SK-N-SH treated with all-trans-retinoic acid at 6 μM for 48 hours (cell line): ENCODE measurements at regions not wholly inside any gene's neighbourhood (a gene's known extent, or its start where the extent isn't known, plus 50 kb on each side); places are given as distances from the start of the nearest gene placed in this dataset.

Source experiments
- ATAC-seq: fragments of 200-7000 bp; cut with Tn5 transposase; 3 replicates; pipeline ENCODE4 v1.9.1; 2020; ENCODE audit warnings: mild to moderate bottlenecking, moderate library complexity
- ARNTL ChIP-seq: fragments of 450-650 bp; formaldehyde crosslinking; IDR thresholded peaks from 2 replicates; pipeline ENCODE4 v1.5.0; 2020; ENCODE audit warnings: low read depth, mild to moderate bottlenecking, moderate library complexity, borderline replicate concordance
- CSDC2 ChIP-seq: fragments of 250-450 bp; sonication (Bioruptor Pico); IDR thresholded peaks from 2 replicates; pipeline ENCODE4 v1.5.0; 2020; ENCODE audit warnings: mild to moderate bottlenecking, moderate library complexity
- ESRRG ChIP-seq: fragments of 250-450 bp; sonication (Bioruptor Pico); IDR thresholded peaks from 2 replicates; pipeline ENCODE4 v1.6.1; 2021; ENCODE audit warnings: mild to moderate bottlenecking
- GLIS3 ChIP-seq: fragments of 250-450 bp; sonication (Bioruptor Pico); IDR thresholded peaks from 2 replicates; pipeline ENCODE4 v1.5.0; 2020; ENCODE audit warnings: mild to moderate bottlenecking, moderate library complexity
- ISL1 ChIP-seq: fragments of 250-450 bp; sonication (Bioruptor Pico); IDR thresholded peaks from 2 replicates; pipeline ENCODE4 v2.1.2; 2022; ENCODE audit warnings: mild to moderate bottlenecking, moderate library complexity
- OSR1 ChIP-seq: fragments of 250-450 bp; sonication (Bioruptor Pico); IDR thresholded peaks from 2 replicates; pipeline ENCODE4 v1.8.0; 2022; ENCODE audit warnings: moderate library complexity, mild to moderate bottlenecking, inconsistent platforms
- POU6F1 ChIP-seq: fragments of 250-450 bp; sonication (Bioruptor Pico); IDR thresholded peaks from 2 replicates; pipeline ENCODE4 v1.8.0; 2021; ENCODE audit warnings: low read depth, mild to moderate bottlenecking, moderate library complexity, borderline replicate concordance
- RARB ChIP-seq: fragments of 250-450 bp; sonication (Bioruptor Pico); IDR thresholded peaks from 2 replicates; pipeline ENCODE4 v1.8.0; 2021; ENCODE audit warnings: mild to moderate bottlenecking, moderate library complexity
- SNAI2 ChIP-seq: fragments of 250-450 bp; sonication (Bioruptor Pico); IDR thresholded peaks from 2 replicates; pipeline ENCODE4 v1.5.0; 2020; ENCODE audit warnings: mild to moderate bottlenecking, moderate library complexity
- TCF4 ChIP-seq: fragments of 250-450 bp; sonication (Bioruptor Pico); IDR thresholded peaks from 2 replicates; pipeline ENCODE4 v1.8.0; 2021; ENCODE audit warnings: mild to moderate bottlenecking, moderate library complexity, borderline replicate concordance
- TOX ChIP-seq: fragments of 250-450 bp; sonication (Bioruptor Pico); IDR thresholded peaks from 2 replicates; pipeline ENCODE4 v1.8.0; 2021; ENCODE audit warnings: mild to moderate bottlenecking, moderate library complexity, borderline replicate concordance
- TSHZ2 ChIP-seq: fragments of 250-450 bp; sonication (Bioruptor Pico); IDR thresholded peaks from 2 replicates; pipeline ENCODE4 v1.5.0; 2020; ENCODE audit warnings: mild to moderate bottlenecking, moderate library complexity
- ZC3H10 ChIP-seq: fragments of 250-450 bp; sonication (Bioruptor Pico); IDR thresholded peaks from 2 replicates; pipeline ENCODE4 v1.5.1; 2021; ENCODE audit warnings: mild to moderate bottlenecking, moderate library complexity
- ZFP30 ChIP-seq: fragments of 450-650 bp; formaldehyde crosslinking; IDR thresholded peaks from 2 replicates; pipeline ENCODE4 v1.5.0; 2022; ENCODE audit warnings: mild to moderate bottlenecking, moderate library complexity
- ZNF565 ChIP-seq: fragments of 450-650 bp; formaldehyde crosslinking; conservative IDR thresholded peaks from 2 replicates; pipeline ENCODE4 v1.5.0; 2020; ENCODE audit warnings: low read depth, mild to moderate bottlenecking, moderate library complexity
- ZNF8 ChIP-seq: fragments of 450-650 bp; formaldehyde crosslinking; IDR thresholded peaks from 2 replicates; pipeline ENCODE4 v1.5.0; 2020; ENCODE audit warnings: mild to moderate bottlenecking, moderate library complexity
- TF ChIP-seq, protein P1 (sequence below): fragments of 250-450 bp; sonication (Bioruptor Pico); IDR thresholded peaks from 2 replicates; pipeline ENCODE4 v1.5.1; 2021; ENCODE audit warnings: mild to moderate bottlenecking, moderate library complexity
- TF ChIP-seq, protein P2 (sequence below): fragments of 250-450 bp; sonication (Bioruptor Pico); IDR thresholded peaks from 2 replicates; pipeline ENCODE4 v1.8.0; 2020; ENCODE audit warnings: mild to moderate bottlenecking, moderate library complexity, borderline replicate concordance

GRCh38 chr1:83103341-83103740, 895.6 kb downstream of the TTLL7 start:
- no peak; the same call in 2 of the 3 replicates for ATAC-seq
- TF ChIP-seq ZFP30 (no peak), TOX (CRISPR knock-in tag) (no peak), ZC3H10 (CRISPR knock-in tag) (no peak), ISL1 (CRISPR knock-in tag) (no peak), CSDC2 (CRISPR knock-in tag) (no peak), ZNF8 (CRISPR knock-in tag) (no peak), SNAI2 (CRISPR knock-in tag) (no peak), POU6F1 (no peak), ZNF565 (CRISPR knock-in tag) (no peak), GLIS3 (no peak), TCF4 (no peak), RARB (CRISPR knock-in tag) (no peak), ARNTL (no peak), ESRRG (CRISPR knock-in tag) (no peak)
- TF ChIP-seq, protein P1, sequence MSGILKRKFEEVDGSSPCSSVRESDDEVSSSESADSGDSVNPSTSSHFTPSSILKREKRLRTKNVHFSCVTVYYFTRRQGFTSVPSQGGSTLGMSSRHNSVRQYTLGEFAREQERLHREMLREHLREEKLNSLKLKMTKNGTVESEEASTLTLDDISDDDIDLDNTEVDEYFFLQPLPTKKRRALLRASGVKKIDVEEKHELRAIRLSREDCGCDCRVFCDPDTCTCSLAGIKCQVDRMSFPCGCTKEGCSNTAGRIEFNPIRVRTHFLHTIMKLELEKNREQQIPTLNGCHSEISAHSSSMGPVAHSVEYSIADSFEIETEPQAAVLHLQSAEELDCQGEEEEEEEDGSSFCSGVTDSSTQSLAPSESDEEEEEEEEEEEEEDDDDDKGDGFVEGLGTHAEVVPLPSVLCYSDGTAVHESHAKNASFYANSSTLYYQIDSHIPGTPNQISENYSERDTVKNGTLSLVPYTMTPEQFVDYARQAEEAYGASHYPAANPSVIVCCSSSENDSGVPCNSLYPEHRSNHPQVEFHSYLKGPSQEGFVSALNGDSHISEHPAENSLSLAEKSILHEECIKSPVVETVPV = no peak
- TF ChIP-seq, protein P2, sequence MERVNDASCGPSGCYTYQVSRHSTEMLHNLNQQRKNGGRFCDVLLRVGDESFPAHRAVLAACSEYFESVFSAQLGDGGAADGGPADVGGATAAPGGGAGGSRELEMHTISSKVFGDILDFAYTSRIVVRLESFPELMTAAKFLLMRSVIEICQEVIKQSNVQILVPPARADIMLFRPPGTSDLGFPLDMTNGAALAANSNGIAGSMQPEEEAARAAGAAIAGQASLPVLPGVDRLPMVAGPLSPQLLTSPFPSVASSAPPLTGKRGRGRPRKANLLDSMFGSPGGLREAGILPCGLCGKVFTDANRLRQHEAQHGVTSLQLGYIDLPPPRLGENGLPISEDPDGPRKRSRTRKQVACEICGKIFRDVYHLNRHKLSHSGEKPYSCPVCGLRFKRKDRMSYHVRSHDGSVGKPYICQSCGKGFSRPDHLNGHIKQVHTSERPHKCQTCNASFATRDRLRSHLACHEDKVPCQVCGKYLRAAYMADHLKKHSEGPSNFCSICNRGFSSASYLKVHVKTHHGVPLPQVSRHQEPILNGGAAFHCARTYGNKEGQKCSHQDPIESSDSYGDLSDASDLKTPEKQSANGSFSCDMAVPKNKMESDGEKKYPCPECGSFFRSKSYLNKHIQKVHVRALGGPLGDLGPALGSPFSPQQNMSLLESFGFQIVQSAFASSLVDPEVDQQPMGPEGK (CRISPR knock-in tag) = no peak
- TF ChIP-seq, all 23 proteins: peak for 0

DNA sequence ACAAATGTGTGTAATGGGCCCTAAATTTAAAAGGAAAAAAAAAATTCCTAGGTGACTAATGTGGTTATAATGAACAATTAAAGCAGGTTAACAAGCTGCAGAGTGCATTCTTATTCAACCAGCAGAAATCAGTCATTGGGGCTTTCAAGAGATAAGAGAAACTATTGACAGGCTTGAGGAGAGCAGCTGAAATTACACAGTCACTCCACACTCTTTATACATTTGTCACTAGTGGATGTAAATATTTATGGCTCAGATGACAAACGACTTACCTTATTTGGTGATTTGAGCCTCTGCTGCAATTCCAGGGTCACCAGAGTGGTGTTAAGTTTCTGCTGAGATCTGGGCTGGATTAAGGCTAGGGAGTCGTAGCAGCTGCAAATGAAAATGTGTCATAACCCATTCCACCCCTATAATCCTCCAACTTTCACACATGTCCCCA, 896.3 kb downstream of the TTLL7 start:
- TF ChIP-seq ISL1 (CRISPR knock-in tag) = 0 out of 2 replicates have a peak, but pooled peaks have one; percentile 15
- TF ChIP-seq, protein P1 = no peak
- ATAC-seq = peak; percentile 70

DNA sequence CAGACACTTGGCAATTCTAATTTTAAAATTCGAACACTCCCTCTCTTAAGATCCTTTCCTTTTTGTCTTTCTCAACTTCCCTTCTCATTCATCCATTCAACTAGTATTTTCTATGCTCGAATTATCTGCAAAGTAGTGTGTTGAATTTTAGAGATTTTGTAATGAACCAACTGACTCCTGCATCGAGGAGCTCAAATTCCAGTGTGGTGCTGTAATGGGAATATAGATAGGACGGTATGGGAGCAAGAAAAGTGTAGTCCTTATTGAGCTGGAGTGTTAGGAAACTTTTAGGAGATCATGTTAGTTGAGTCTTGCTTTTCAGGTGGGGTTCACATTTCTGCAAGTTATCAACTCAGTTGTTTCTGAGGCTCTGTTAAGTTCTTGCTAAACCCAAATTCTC, 897.5 kb downstream of the TTLL7 start:
- no peak for ATAC-seq
- no peak for TF ChIP-seq POU6F1
- TF ChIP-seq GLIS3 = no peak
- TF ChIP-seq OSR1 = no peak
- TF ChIP-seq RARB (CRISPR knock-in tag) = no peak
- TF ChIP-seq ZNF565 (CRISPR knock-in tag) = no peak
- TF ChIP-seq CSDC2 (CRISPR knock-in tag) = no peak
- no peak for TF ChIP-seq ZFP30
- TF ChIP-seq ZNF8 (CRISPR knock-in tag) = no peak
- no peak for TF ChIP-seq SNAI2 (CRISPR knock-in tag)
- no peak for TF ChIP-seq TSHZ2 (CRISPR knock-in tag)
